ENCODE measurements at regions not wholly inside any gene's neighbourhood (a gene's known extent, or its start where the extent isn't known, plus 50 kb on each side); places are given as distances from the start of the nearest gene placed in this dataset.

- no peak for ATAC-seq
- no peak for TF ChIP-seq BACH2 (CRISPR knock-in tag; IDR thresholded peaks at IDR 0.05; ENCODE audit: borderline replicate concordance)
- no peak for TF ChIP-seq PPARA (CRISPR knock-in tag; IDR thresholded peaks at IDR 0.05; ENCODE audit: borderline replicate concordance)
Measured at GRCh38 chr2:75800456-75800855, 89.7 kb upstream of the GCFC2 start.

- no peak for ATAC-seq
- TF ChIP-seq ZFP3 (CRISPR knock-in tag; IDR thresholded peaks at IDR 0.05) (no peak), BACH2 (CRISPR knock-in tag; IDR thresholded peaks at IDR 0.05; ENCODE audit: borderline replicate concordance) (no peak), ESRRG (CRISPR knock-in tag; IDR thresholded peaks at IDR 0.05) (no peak), ZFP30 (CRISPR knock-in tag; IDR thresholded peaks at IDR 0.05) (no peak), CSDC2 (CRISPR knock-in tag; IDR thresholded peaks at IDR 0.05) (no peak), GLIS3 (CRISPR knock-in tag; IDR thresholded peaks at IDR 0.05) (no peak), ZNF8 (CRISPR knock-in tag; IDR thresholded peaks at IDR 0.05) (no peak), ZC3H10 (CRISPR knock-in tag; IDR thresholded peaks at IDR 0.05) (no peak), CSRNP3 (CRISPR knock-in tag; IDR thresholded peaks at IDR 0.05) (no peak), ZNF70 (CRISPR knock-in tag; IDR thresholded peaks at IDR 0.05) (no peak), ISL1 (CRISPR knock-in tag; IDR thresholded peaks at IDR 0.05) (no peak), RARB (CRISPR knock-in tag; IDR thresholded peaks at IDR 0.05) (no peak), TOX (CRISPR knock-in tag; IDR thresholded peaks at IDR 0.05; ENCODE audit: borderline replicate concordance) (no peak), PPARA (CRISPR knock-in tag; IDR thresholded peaks at IDR 0.05; ENCODE audit: borderline replicate concordance) (no peak), ARNTL (CRISPR knock-in tag; IDR thresholded peaks at IDR 0.05; ENCODE audit: borderline replicate concordance, low read depth) (no peak), SNAI2 (CRISPR knock-in tag; IDR thresholded peaks at IDR 0.05) (no peak), PATZ1 (CRISPR knock-in tag; IDR thresholded peaks at IDR 0.05; ENCODE audit: borderline replicate concordance) (no peak), TSHZ2 (CRISPR knock-in tag; IDR thresholded peaks at IDR 0.05) (no peak), TCF4 (CRISPR knock-in tag; IDR thresholded peaks at IDR 0.05; ENCODE audit: borderline replicate concordance) (no peak)
Measured at GRCh38 chr2:75799859-75800258, 89.1 kb upstream of the GCFC2 start.

DNA sequence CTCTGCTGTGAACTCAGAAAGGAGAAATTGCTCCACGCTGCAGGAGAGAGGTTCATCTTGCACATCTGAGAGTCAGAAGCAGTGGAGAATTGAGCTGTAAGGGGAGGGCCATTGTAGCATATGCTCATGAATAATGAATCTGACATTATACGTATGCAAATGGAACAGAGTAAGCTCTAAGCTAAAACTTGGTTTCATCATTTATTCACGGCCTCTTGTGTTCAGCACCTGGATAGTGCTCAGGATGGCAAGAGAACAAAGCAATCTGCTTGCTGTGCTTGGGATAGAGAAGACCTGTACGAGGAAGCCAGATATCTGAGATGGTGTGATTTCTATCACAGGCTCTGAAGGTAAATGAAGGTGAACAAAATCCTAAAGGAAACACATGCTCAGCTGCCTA, 87.9 kb upstream of the GCFC2 start:
- ATAC-seq, result no peak
- TF ChIP-seq CSDC2 (CRISPR knock-in tag; IDR thresholded peaks at IDR 0.05) (no peak), OSR1 (CRISPR knock-in tag; IDR thresholded peaks at IDR 0.05) (no peak), TCF4 (CRISPR knock-in tag; IDR thresholded peaks at IDR 0.05; ENCODE audit: borderline replicate concordance) (no peak), ZFP30 (CRISPR knock-in tag; IDR thresholded peaks at IDR 0.05) (no peak), PATZ1 (CRISPR knock-in tag; IDR thresholded peaks at IDR 0.05; ENCODE audit: borderline replicate concordance) (no peak), ZNF565 (CRISPR knock-in tag; conservative IDR thresholded peaks at IDR 0.05; ENCODE audit: low read depth) (no peak), TOX (CRISPR knock-in tag; IDR thresholded peaks at IDR 0.05; ENCODE audit: borderline replicate concordance) (no peak), ZNF70 (CRISPR knock-in tag; IDR thresholded peaks at IDR 0.05) (no peak), PPARA (CRISPR knock-in tag; IDR thresholded peaks at IDR 0.05; ENCODE audit: borderline replicate concordance) (no peak), ESRRG (CRISPR knock-in tag; IDR thresholded peaks at IDR 0.05) (no peak)
- TF ChIP-seq, protein P1, sequence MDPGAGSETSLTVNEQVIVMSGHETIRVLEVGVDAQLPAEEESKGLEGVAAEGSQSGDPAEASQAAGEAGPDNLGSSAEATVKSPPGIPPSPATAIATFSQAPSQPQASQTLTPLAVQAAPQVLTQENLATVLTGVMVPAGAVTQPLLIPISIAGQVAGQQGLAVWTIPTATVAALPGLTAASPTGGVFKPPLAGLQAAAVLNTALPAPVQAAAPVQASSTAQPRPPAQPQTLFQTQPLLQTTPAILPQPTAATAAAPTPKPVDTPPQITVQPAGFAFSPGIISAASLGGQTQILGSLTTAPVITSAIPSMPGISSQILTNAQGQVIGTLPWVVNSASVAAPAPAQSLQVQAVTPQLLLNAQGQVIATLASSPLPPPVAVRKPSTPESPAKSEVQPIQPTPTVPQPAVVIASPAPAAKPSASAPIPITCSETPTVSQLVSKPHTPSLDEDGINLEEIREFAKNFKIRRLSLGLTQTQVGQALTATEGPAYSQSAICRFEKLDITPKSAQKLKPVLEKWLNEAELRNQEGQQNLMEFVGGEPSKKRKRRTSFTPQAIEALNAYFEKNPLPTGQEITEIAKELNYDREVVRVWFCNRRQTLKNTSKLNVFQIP (CRISPR knock-in tag; IDR thresholded peaks at IDR 0.05; ENCODE audit: borderline replicate concordance, low read depth), result no peak

All from SK-N-SH treated with all-trans-retinoic acid at 6 μM for 48 hours (cell line).